B cell (primary cell): ENCODE measurements at regions not wholly inside any gene's neighbourhood (a gene's known extent, or its start where the extent isn't known, plus 50 kb on each side); places are given as distances from the start of the nearest gene placed in this dataset.

Experiments
- EZH2 ChIP-seq: IDR thresholded peaks from 2 replicates; pipeline ENCODE4 v1.6.1; 2012; ENCODE audit warnings: borderline replicate concordance, low read depth, mild to moderate bottlenecking, moderate library complexity, low read length; ENCODE audit not compliant: insufficient read depth, poor library complexity, severe bottlenecking
- TF ChIP-seq, protein P1 (sequence below): fragments of 200-600 bp; IDR thresholded peaks from one replicate; pipeline ENCODE4 v1.8.0; 2022; ENCODE audit warnings: antibody characterized with exemption, mild to moderate bottlenecking

- TF ChIP-seq, protein P1, sequence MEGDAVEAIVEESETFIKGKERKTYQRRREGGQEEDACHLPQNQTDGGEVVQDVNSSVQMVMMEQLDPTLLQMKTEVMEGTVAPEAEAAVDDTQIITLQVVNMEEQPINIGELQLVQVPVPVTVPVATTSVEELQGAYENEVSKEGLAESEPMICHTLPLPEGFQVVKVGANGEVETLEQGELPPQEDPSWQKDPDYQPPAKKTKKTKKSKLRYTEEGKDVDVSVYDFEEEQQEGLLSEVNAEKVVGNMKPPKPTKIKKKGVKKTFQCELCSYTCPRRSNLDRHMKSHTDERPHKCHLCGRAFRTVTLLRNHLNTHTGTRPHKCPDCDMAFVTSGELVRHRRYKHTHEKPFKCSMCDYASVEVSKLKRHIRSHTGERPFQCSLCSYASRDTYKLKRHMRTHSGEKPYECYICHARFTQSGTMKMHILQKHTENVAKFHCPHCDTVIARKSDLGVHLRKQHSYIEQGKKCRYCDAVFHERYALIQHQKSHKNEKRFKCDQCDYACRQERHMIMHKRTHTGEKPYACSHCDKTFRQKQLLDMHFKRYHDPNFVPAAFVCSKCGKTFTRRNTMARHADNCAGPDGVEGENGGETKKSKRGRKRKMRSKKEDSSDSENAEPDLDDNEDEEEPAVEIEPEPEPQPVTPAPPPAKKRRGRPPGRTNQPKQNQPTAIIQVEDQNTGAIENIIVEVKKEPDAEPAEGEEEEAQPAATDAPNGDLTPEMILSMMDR, result no peak
- TF ChIP-seq EZH2, result no peak
These were observed 1275.3 kb upstream of the TENM3 start for GRCh38 chr4:180967936-180968335.
